SU-DHL-6 (cell line): ENCODE measurements at regions not wholly inside any gene's neighbourhood (a gene's known extent, or its start where the extent isn't known, plus 50 kb on each side); places are given as distances from the start of the nearest gene placed in this dataset.

Source experiments
- H2AFZ ChIP-seq: fragments of 200-600 bp; sonication (generic); 2 replicates; pipeline ENCODE4 v1.6.1; 2014; ENCODE audit warnings: low read depth, mild to moderate bottlenecking, moderate library complexity, mixed read lengths, antibody characterized with exemption, low read length; ENCODE audit not compliant: severe bottlenecking
- H3F3A ChIP-seq: fragments of 200-600 bp; shearing (Covaris generic); 2 replicates; pipeline ENCODE4 v1.6.0; 2016; ENCODE audit warnings: antibody characterized with exemption, mild to moderate bottlenecking; ENCODE audit not compliant: insufficient read depth
- H3K27ac ChIP-seq: fragments of 200-600 bp; sonication (generic); 2 replicates; pipeline ENCODE4 v1.5.1; 2016; ENCODE audit warnings: low read depth, mild to moderate bottlenecking, low read length, moderate library complexity, mixed read lengths
- H3K27me3 ChIP-seq: fragments of 200-600 bp; sonication (generic), shearing (Covaris generic); 2 replicates; pipeline ENCODE4 v1.6.0; 2014; ENCODE audit warnings: mild to moderate bottlenecking, low read length
- H3K36me3 ChIP-seq: fragments of 200-600 bp; sonication (generic); 2 replicates; pipeline ENCODE4 v1.6.1; 2014; ENCODE audit warnings: mild to moderate bottlenecking, low read length, mixed read lengths
- H3K4me2 ChIP-seq: fragments of 300-600, 200-600 bp; shearing (Covaris generic), sonication (generic); 2 replicates; pipeline ENCODE4 v1.6.0; 2014; ENCODE audit warnings: low read length, low read depth, mild to moderate bottlenecking; ENCODE audit not compliant: poor library complexity, severe bottlenecking
- H3K4me3 ChIP-seq: fragments of 200-600 bp; sonication (generic); 2 replicates; pipeline ENCODE4 v1.5.1; 2014; ENCODE audit warnings: antibody characterized with exemption, low read length, mild to moderate bottlenecking, mixed read lengths; ENCODE audit not compliant: insufficient read depth, poor library complexity, severe bottlenecking
- H3K79me2 ChIP-seq: fragments of 200-600 bp; sonication (generic); 2 replicates; pipeline ENCODE4 v1.6.1; 2014; ENCODE audit warnings: mild to moderate bottlenecking, low read length, moderate library complexity; ENCODE audit not compliant: insufficient read depth
- H3K9ac ChIP-seq: fragments of 200-600 bp; sonication (generic); 2 replicates; pipeline ENCODE4 v1.7.0; 2014; ENCODE audit warnings: mild to moderate bottlenecking, low read length
- H3K9me2 ChIP-seq: fragments of 200-600 bp; sonication (generic); replicated peaks from 2 replicates; pipeline ENCODE4 v1.6.1; 2014; ENCODE audit warnings: low read length; ENCODE audit not compliant: insufficient read depth
- H3K9me3 ChIP-seq: fragments of 200-600 bp; sonication (generic); 2 replicates; pipeline ENCODE4 v1.6.1; 2014; ENCODE audit warnings: low read length, mixed read lengths; ENCODE audit not compliant: insufficient read depth
- H4K20me1 ChIP-seq: fragments of 200-600 bp; sonication (generic); 2 replicates; pipeline ENCODE4 v1.6.1; 2014; ENCODE audit warnings: low read depth, mild to moderate bottlenecking, antibody characterized with exemption, low read length, moderate library complexity, mixed read lengths
- CTCF ChIP-seq: fragments of 200-600 bp; sonication (generic); IDR thresholded peaks from one replicate; pipeline ENCODE4 v1.5.1; 2017; ENCODE audit warnings: antibody characterized with exemption, mild to moderate bottlenecking, low read length, moderate library complexity; ENCODE audit not compliant: insufficient read depth, poor library complexity, severe bottlenecking
- EZH2phosphoT487 ChIP-seq: fragments of 200-600 bp; sonication (generic), shearing (Covaris generic); conservative IDR thresholded peaks from 2 replicates; pipeline ENCODE4 v1.6.1; 2018; ENCODE audit warnings: mild to moderate bottlenecking, antibody characterized with exemption, low read length, moderate library complexity, mixed read lengths

GRCh38 chr20:23152902-23153301 lies 66.8 kb upstream of the CD93 start:
- no peaks in the 10 kb centered on the region for H3K9me2 ChIP-seq
- no peaks in the 10 kb centered on the region for H3K36me3 ChIP-seq
- no peak overlapping the region for H3K4me2 ChIP-seq
- no peaks in the 10 kb centered on the region for H3K79me2 ChIP-seq
- H3K9me3 ChIP-seq: no peaks in the 10 kb centered on the region
- no peak overlapping the region for H3K27ac ChIP-seq
- H3K4me3 ChIP-seq: no peak overlapping the region
- H3F3A ChIP-seq: no peaks in the 10 kb centered on the region
- no peaks in the 10 kb centered on the region for H4K20me1 ChIP-seq
- TF ChIP-seq EZH2phosphoT487 (no peak), CTCF (no peak)
- H3K27me3 ChIP-seq: no peaks in the 10 kb centered on the region
- H2AFZ ChIP-seq: no peak overlapping the region
- H3K9ac ChIP-seq: no peak overlapping the region

GRCh38 chr20:23152308-23152892 lies 66.3 kb upstream of the CD93 start:
- Histone ChIP-seq H3K4me3 (no peak overlapping the region), H3K9ac (no peak overlapping the region), H3K9me2 (no peaks in the 10 kb centered on the region), H3F3A (no peaks in the 10 kb centered on the region), H3K27me3 (no peaks in the 10 kb centered on the region), H3K9me3 (no peaks in the 10 kb centered on the region), H3K27ac (no peak overlapping the region), H4K20me1 (no peaks in the 10 kb centered on the region), H2AFZ (no peak overlapping the region), H3K4me2 (no peak overlapping the region), H3K36me3 (no peaks in the 10 kb centered on the region), H3K79me2 (no peaks in the 10 kb centered on the region)
- TF ChIP-seq CTCF (no peak), EZH2phosphoT487 (no peak)

- H3K9ac ChIP-seq: no peak overlapping the region
- no peaks in the 10 kb centered on the region for H3K79me2 ChIP-seq
- no peak for TF ChIP-seq CTCF
- no peak for TF ChIP-seq EZH2phosphoT487
- H3F3A ChIP-seq: no peaks in the 10 kb centered on the region
- no peaks in the 10 kb centered on the region for H3K36me3 ChIP-seq
- no peak overlapping the region for H3K4me2 ChIP-seq
- H3K27ac ChIP-seq: no peak overlapping the region
- H3K27me3 ChIP-seq: no peaks in the 10 kb centered on the region
- H4K20me1 ChIP-seq: no peaks in the 10 kb centered on the region
- H3K9me3 ChIP-seq: no peaks in the 10 kb centered on the region
- H3K9me2 ChIP-seq: no peaks in the 10 kb centered on the region
- H3K4me3 ChIP-seq: no peak overlapping the region
- no peak overlapping the region for H2AFZ ChIP-seq
Measured at GRCh38 chr20:23151885-23152284, 65.8 kb upstream of the CD93 start.
